Uterus (tissue), 3 donors: ENCODE measurements at regions not wholly inside any gene's neighbourhood (a gene's known extent, or its start where the extent isn't known, plus 50 kb on each side); places are given as distances from the start of the nearest gene placed in this dataset.

Experiments
- DNase-seq, 2 donors: peaks; one replicate each; pipeline ENCODE4 v3.0.0-alpha.2; 2019 to 2020
- H3K27ac ChIP-seq, 2 donors: fragments of 200-600 bp; sonication (generic); 1 replicate in 1 of 2; 2 replicates in 1 of 2; pipeline ENCODE4 v1.5.1; 2016 to 2018
- H3K27me3 ChIP-seq, 2 donors: fragments of 200-600 bp; sonication (generic); one replicate each; pipeline ENCODE4 v1.5.1; 2018 to 2019; ENCODE audit warnings: control low read depth in 1 of 2
- H3K36me3 ChIP-seq, 2 donors: fragments of 200-600 bp; sonication (generic); one replicate each; pipeline ENCODE4 v1.5.1; 2019; ENCODE audit warnings: control low read depth in 1 of 2
- H3K4me1 ChIP-seq, 2 donors: fragments of 200-600 bp; sonication (generic); one replicate each; pipeline ENCODE4 v1.5.1; 2018 to 2019; ENCODE audit warnings: control low read depth in 1 of 2
- H3K4me3 ChIP-seq, 2 donors: fragments of 200-600 bp; sonication (generic); 1 replicate in 1 of 2; 2 replicates in 1 of 2; pipeline ENCODE4 v1.5.1; 2018 to 2019; ENCODE audit warnings: mild to moderate bottlenecking in 1 of 2
- H3K9me3 ChIP-seq, 2 donors: fragments of 200-600 bp; sonication (generic); one replicate each; pipeline ENCODE4 v1.5.1; 2019; ENCODE audit warnings: control low read depth in 1 of 2
- POLR2A ChIP-seq, 2 donors: fragments of 450-650 bp; IDR thresholded peaks; one replicate each; pipeline ENCODE4 v1.6.1; 2016; ENCODE audit warnings: antibody characterized with exemption in 2 of 2, mild to moderate bottlenecking in 1 of 2, moderate library complexity in 1 of 2
- intact Hi-C: fragments of 100-400 bp; cut with DNase I; formaldehyde crosslinking; loops from one replicate; pipeline ENCODE4 v1.15.1; 2023; ENCODE audit warnings: low total_unique reads
- TF ChIP-seq, protein P1 (sequence below), 4 experiments: fragments of 200-600 bp in 2 of 4; fragments of 450-650 bp in 2 of 4; sonication (generic) in 2 of 4; IDR thresholded peaks; one replicate each; pipeline ENCODE4 v1.5.1; 2016 to 2019; ENCODE audit warnings: antibody characterized with exemption in 4 of 4, mild to moderate bottlenecking in 2 of 4, moderate library complexity in 1 of 4
- donor health status: DM: yes; HTN: yes; CAD: no.

- Histone ChIP-seq H3K4me1 (no peaks in the 10 kb centered on the region), H3K36me3 (no peaks in the 10 kb centered on the region), H3K4me3 (no peak overlapping the region), H3K9me3 (no peaks in the 10 kb centered on the region), H3K27me3 (no peaks in the 10 kb centered on the region), H3K27ac (no peak overlapping the region)
- intact Hi-C loops = no loop called here
- DNase-seq = no peak
- TF ChIP-seq POLR2A (IDR thresholded peaks at IDR 0.05) = no peak
- TF ChIP-seq, protein P1, sequence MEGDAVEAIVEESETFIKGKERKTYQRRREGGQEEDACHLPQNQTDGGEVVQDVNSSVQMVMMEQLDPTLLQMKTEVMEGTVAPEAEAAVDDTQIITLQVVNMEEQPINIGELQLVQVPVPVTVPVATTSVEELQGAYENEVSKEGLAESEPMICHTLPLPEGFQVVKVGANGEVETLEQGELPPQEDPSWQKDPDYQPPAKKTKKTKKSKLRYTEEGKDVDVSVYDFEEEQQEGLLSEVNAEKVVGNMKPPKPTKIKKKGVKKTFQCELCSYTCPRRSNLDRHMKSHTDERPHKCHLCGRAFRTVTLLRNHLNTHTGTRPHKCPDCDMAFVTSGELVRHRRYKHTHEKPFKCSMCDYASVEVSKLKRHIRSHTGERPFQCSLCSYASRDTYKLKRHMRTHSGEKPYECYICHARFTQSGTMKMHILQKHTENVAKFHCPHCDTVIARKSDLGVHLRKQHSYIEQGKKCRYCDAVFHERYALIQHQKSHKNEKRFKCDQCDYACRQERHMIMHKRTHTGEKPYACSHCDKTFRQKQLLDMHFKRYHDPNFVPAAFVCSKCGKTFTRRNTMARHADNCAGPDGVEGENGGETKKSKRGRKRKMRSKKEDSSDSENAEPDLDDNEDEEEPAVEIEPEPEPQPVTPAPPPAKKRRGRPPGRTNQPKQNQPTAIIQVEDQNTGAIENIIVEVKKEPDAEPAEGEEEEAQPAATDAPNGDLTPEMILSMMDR (IDR thresholded peaks at IDR 0.05) = no peak
Observed at GRCh38 chr10:91690996-91691676, 58.3 kb upstream of the PPP1R3C start.

- Histone ChIP-seq H3K4me3 (no peak overlapping the region), H3K36me3 (no peaks in the 10 kb centered on the region), H3K27me3 (no peaks in the 10 kb centered on the region), H3K4me1 (no peaks in the 10 kb centered on the region), H3K27ac (no peak overlapping the region), H3K9me3 (no peaks in the 10 kb centered on the region)
- TF ChIP-seq, protein P1 (IDR thresholded peaks at IDR 0.05) = no peak
- no peak for TF ChIP-seq POLR2A (IDR thresholded peaks at IDR 0.05)
- DNase-seq = no peak
- intact Hi-C loops = no loop called here
Observed at GRCh38 chr10:91690412-91690811, 57.5 kb upstream of the PPP1R3C start.

- Histone ChIP-seq H3K9me3 (no peaks in the 10 kb centered on the region), H3K4me3 (no peak overlapping the region), H3K36me3 (no peaks in the 10 kb centered on the region), H3K4me1 (no peaks in the 10 kb centered on the region), H3K27me3 (no peaks in the 10 kb centered on the region), H3K27ac (no peak overlapping the region)
- no peak for TF ChIP-seq POLR2A (IDR thresholded peaks at IDR 0.05)
- TF ChIP-seq, protein P1 (IDR thresholded peaks at IDR 0.05) = no peak
- DNase-seq = no peak
- intact Hi-C loops = no loop called here
Observed at GRCh38 chr10:91689731-91690168, 56.9 kb upstream of the PPP1R3C start.

DNA sequence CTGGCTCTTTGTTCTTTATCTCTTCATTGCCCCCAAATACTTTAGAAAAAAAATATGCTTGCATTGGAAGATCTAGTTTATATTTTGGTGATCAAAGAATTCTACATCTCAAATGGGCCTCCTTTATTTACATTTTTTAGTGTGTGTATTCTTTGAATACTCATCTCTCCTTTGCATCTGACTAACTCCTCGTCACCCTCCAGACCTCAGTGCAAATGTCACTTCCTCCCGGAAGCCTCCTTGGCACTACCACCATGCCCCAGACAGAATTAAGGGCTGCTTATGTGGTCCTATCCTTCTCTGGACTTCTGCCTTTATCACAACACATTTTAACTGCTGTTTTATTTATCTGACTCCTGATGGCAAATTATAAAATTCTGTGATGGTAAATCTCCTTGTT, 52.0 kb upstream of the PPP1R3C start:
- Histone ChIP-seq H3K4me3 (no peak overlapping the region), H3K36me3 (no peaks in the 10 kb centered on the region), H3K9me3 (no peaks in the 10 kb centered on the region), H3K27me3 (no peaks in the 10 kb centered on the region), H3K4me1 (no peaks in the 10 kb centered on the region), H3K27ac (no peak overlapping the region)
- intact Hi-C loops = no loop called here
- no peak for DNase-seq
- no peak for TF ChIP-seq POLR2A (IDR thresholded peaks at IDR 0.05)
- TF ChIP-seq, protein P1 (IDR thresholded peaks at IDR 0.05) = no peak

DNA sequence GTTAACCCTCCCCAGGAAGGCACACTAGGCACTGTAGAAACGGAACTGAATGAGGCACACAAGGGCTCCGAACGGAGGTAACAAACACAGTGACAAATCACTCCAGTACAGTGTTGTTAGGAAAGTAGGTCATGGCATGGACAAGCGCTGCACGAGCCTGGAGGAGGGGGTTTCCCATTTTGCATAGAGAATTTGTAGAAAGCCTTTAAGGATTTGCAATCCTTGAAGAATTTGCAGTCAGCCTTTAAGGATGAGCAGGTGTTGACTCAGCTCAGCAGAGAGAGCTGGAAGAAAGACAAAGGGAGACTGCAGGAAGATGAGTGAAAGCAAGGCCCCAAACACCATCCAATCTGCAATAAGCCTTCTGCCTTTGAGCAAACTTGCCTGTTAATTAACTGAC, 51.1 kb upstream of the PPP1R3C start:
- intact Hi-C loops = no loop called here
- H3K27me3 ChIP-seq = no peaks in the 10 kb centered on the region
- H3K27ac ChIP-seq = no peak overlapping the region
- H3K4me1 ChIP-seq = no peaks in the 10 kb centered on the region
- no peak overlapping the region for H3K4me3 ChIP-seq
- DNase-seq = no peak
- H3K9me3 ChIP-seq = no peaks in the 10 kb centered on the region
- TF ChIP-seq, protein P1 (IDR thresholded peaks at IDR 0.05) = no peak
- no peak for TF ChIP-seq POLR2A (IDR thresholded peaks at IDR 0.05)
- no peaks in the 10 kb centered on the region for H3K36me3 ChIP-seq
